ENCODE measurements at regions not wholly inside any gene's neighbourhood (a gene's known extent, or its start where the extent isn't known, plus 50 kb on each side); places are given as distances from the start of the nearest gene placed in this dataset.

- DNase-seq: no peak
Measured at GRCh38 chr4:138014590-138015288, 227.4 kb downstream of the SLC7A11 start.

GRCh38 chr4:138013625-138014024 is 228.5 kb downstream of the SLC7A11 start:
- DNase-seq: no peak

- no peak for DNase-seq
Measured at GRCh38 chr4:138010639-138011038, 231.5 kb downstream of the SLC7A11 start.

GRCh38 chr4:138007572-138007971 is 234.6 kb downstream of the SLC7A11 start:
- DNase-seq: no peak

GRCh38 chr4:138005486-138005885 is 236.7 kb downstream of the SLC7A11 start:
- no peak for DNase-seq

GRCh38 chr4:138003248-138003647 is 238.9 kb downstream of the SLC7A11 start:
- DNase-seq: no peak

GRCh38 chr4:137998666-137999429 is 243.3 kb downstream of the SLC7A11 start:
- no peak for DNase-seq

- no peak for DNase-seq
Measured at GRCh38 chr4:137997496-137997895, 244.7 kb downstream of the SLC7A11 start.

GRCh38 chr4:137994853-137995252 is 247.3 kb downstream of the SLC7A11 start:
- DNase-seq: no peak

GRCh38 chr4:137993232-137993631 is 248.9 kb downstream of the SLC7A11 start:
- DNase-seq: no peak

GRCh38 chr4:137981277-137981676 is 260.9 kb downstream of the SLC7A11 start:
- DNase-seq: no peak

- DNase-seq: no peak
Measured at GRCh38 chr4:137980641-137981040, 261.5 kb downstream of the SLC7A11 start.

GRCh38 chr4:137979938-137980337 is 262.2 kb downstream of the SLC7A11 start:
- no peak for DNase-seq

GRCh38 chr4:137968956-137969678 is 273.0 kb downstream of the SLC7A11 start:
- no peak for DNase-seq

- DNase-seq: no peak
Measured at GRCh38 chr4:137967480-137968190, 274.5 kb downstream of the SLC7A11 start.

GRCh38 chr4:137966504-137966903 is 275.6 kb downstream of the SLC7A11 start:
- DNase-seq: no peak

- DNase-seq: no peak
Measured at GRCh38 chr4:137961051-137961438, 281.1 kb downstream of the SLC7A11 start.

GRCh38 chr4:137960371-137961050 is 281.6 kb downstream of the SLC7A11 start:
- no peak for DNase-seq

GRCh38 chr4:137957806-137958205 is 284.3 kb downstream of the SLC7A11 start:
- no peak for DNase-seq

- no peak for DNase-seq
Measured at GRCh38 chr4:137956256-137956655, 285.9 kb downstream of the SLC7A11 start.

GRCh38 chr4:137955595-137955994 is 286.6 kb downstream of the SLC7A11 start:
- no peak for DNase-seq

- DNase-seq: no peak
Measured at GRCh38 chr4:137952116-137952515, 290.0 kb downstream of the SLC7A11 start.

GRCh38 chr4:137950286-137950685 is 291.9 kb downstream of the SLC7A11 start:
- DNase-seq: no peak

Data from SIG-M5 (cell line).